Right kidney (tissue), 1 donor: ENCODE measurements at regions not wholly inside any gene's neighbourhood (a gene's known extent, or its start where the extent isn't known, plus 50 kb on each side); places are given as distances from the start of the nearest gene placed in this dataset.

Experiments
- DNase-seq: peaks from one replicate; pipeline ENCODE4 v3.0.0-alpha.2; 2016

DNA sequence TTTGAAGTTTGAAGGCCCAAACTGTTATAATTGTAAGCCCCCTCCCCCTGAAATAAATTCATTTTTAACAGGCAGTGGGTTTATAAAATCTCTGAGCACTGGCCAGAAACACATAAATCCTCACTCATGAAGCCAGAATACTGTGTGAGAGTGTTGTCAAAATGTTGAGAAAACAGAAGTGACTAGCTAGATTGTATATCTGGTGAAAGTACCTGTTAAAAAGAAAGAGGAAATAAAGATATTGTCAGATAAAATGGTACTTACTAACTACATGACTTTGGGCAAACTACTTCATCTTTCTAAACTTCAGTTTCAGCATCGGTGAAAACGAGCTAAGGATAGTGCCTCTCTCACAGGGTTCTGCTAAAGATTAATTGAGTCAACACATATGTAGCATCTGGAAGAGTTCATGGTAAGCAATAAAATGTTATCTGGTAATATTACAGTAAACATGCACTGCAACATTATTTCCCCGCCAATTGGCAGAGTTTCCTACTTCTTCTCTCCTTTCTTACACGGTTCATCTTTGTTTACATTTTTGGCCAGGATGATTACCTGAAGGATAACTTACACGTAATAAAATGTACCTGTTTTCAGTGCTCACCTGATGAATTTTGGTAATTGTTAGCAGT is 202.5 kb upstream of the CHRM2 start:
- DNase-seq, result no peak

- DNase-seq, result no peak
These were observed 203.9 kb upstream of the CHRM2 start for GRCh38 chr7:136664537-136664936.

DNA sequence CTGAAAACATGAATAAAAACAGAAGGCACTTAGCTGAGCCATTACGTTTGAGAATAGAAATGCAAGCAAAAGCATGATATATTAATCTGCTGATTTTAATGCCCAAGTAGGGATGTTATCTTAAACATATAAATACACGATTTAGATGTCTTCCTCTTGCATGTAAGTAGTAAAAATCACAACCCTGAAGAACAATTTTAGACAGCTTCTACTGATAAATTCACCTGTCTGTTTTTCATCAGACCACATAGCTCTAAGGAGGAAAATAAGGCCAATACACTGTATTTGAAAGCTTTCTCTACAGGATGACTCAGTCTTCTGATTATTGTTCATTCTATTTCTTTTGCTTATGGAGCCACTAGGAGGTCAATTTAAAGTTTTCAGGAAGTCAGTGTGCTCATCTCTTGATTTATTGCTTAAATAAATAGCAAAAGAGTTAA is 210.9 kb upstream of the CHRM2 start:
- no peak for DNase-seq

GRCh38 chr7:136656516-136656915 is 211.9 kb upstream of the CHRM2 start:
- no peak for DNase-seq

- DNase-seq, result no peak
These were observed 213.0 kb upstream of the CHRM2 start for GRCh38 chr7:136655414-136655813.

DNA sequence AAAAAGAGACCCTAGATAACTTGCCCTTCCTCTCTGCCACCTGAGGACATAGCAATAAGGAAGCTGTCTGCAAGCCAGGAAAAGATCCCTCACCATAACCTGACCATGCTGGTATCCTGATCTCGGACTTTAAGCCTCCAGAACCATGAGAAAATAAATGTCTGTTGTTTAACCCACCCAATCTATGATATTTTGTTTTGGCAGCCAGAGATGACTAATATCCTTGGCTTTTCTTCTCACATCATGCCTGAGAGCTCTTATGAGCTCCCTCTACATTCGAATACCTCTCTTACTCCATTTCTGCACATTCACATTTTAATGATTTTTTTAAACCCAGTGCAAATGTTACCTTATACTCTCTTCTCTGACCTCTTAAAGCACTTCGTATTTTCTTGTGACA is 214.0 kb upstream of the CHRM2 start:
- no peak for DNase-seq

DNA sequence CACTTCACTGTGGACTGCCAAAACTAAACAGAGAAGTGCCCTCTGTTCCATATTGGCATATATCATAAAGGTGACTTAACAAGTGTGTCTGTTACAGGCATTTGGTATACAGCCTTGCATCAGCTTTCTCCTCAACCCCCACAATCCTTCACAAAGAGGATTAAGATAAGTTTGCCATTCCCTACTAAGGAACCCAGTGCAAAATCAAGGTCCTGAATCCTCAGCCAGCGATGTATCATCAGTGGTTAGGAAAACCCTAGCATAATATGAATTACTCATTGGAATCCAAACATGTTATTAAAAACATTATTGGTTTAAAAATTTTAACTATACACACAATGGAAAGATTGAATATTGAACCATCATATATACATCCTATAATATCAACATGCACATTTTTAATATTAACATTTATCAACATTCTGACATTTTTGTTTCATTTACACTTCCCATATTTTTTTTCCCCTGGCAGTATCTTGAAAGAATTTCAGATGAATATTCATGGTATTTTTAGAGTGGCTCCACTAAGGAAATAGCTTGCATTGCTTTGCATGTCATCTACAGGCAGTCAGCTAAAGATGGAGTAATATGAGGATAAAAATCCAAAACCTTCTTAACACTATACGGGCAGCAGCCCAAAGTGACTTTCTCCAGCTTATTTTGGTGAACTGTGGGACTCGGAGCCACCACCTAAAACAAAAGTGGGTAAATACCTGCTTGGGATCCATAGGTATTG is 215.6 kb upstream of the CHRM2 start:
- DNase-seq, result no peak

DNA sequence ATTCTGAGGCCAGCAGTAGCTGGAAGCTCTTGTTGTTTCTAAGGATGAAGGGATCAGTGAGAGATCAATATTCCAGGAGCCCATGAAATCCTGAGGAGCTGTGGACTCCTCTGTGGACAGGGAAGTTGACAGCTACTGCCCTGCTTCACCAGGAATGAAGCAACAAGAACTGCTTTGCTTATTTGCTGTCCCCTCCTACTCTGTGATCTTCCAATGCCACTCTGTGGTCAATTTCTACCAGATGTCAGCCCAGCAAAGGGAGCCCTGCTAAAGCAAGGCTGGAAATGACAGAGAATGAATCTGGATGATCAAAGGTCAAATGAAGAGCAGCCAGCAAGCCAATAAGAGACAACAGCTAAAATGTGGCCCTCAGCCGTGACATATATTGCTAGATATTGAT is 227.5 kb upstream of the CHRM2 start:
- DNase-seq, result no peak

GRCh38 chr7:136637813-136638212 is 230.6 kb upstream of the CHRM2 start:
- DNase-seq, result no peak

GRCh38 chr7:136635751-136636150 is 232.7 kb upstream of the CHRM2 start:
- DNase-seq, result no peak

GRCh38 chr7:136618818-136619217 is 249.6 kb upstream of the CHRM2 start:
- DNase-seq, result no peak

- no peak for DNase-seq
These were observed 251.3 kb upstream of the CHRM2 start for GRCh38 chr7:136617176-136617575.

GRCh38 chr7:136605532-136606329 is 262.7 kb upstream of the CHRM2 start:
- no peak for DNase-seq

DNA sequence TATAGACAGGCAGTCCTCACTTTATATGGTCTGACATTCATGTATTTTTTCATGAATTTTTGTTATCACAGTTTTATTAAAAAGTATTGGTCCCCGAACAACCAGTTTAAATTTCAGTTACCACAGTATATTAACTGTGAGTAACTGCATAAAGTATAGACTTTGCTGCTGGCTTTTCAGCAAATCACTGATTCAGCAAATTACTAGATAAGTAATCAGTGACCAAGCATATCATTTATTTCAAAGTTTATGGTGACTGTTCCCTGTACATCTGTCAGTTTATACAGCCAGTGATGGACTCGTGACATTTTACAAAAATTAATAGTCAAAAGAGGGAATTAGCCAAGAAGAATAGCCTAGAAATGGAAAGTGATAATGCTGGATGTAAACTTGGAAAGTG is 266.7 kb upstream of the CHRM2 start:
- DNase-seq, result no peak

- no peak for DNase-seq
These were observed 268.0 kb upstream of the CHRM2 start for GRCh38 chr7:136600475-136600874.

DNA sequence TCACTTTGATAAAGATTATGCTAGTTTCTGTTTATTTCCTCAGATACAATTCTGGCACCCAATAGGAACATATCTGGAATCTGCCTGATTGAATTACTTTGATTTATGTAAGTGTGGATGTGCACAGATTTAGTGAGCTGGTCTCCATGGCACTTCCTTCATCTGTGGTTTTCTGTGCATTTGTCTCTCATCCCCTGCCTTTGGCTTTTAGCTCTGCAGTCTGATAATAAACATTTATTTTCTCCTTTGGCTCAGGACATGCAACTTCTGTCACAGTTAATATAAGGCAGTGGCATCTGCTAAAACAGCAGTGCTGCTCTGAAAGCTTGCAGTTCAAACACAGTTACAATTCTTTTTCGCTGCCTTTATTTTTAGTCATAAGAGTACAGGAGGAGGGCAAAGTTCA is 273.7 kb upstream of the CHRM2 start:
- DNase-seq, result no peak

DNA sequence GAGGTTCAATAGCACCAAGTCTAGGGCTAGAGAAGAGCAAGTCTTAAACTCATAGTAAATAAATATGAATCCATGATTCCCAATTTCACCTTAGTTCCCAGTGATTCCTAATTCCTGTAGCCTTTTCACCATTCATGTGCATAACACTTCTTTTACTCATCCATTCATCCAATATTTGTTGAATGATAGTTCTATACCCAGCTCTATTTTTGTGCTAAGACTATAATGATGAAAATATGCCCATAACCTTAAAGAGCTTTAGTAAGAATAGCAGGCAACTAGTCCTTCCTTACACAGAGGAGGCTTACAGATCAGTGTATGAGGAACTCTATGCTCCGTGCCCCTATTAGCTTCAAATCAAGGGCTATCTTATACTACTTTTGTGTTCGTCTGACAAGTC is 280.2 kb upstream of the CHRM2 start:
- no peak for DNase-seq

DNA sequence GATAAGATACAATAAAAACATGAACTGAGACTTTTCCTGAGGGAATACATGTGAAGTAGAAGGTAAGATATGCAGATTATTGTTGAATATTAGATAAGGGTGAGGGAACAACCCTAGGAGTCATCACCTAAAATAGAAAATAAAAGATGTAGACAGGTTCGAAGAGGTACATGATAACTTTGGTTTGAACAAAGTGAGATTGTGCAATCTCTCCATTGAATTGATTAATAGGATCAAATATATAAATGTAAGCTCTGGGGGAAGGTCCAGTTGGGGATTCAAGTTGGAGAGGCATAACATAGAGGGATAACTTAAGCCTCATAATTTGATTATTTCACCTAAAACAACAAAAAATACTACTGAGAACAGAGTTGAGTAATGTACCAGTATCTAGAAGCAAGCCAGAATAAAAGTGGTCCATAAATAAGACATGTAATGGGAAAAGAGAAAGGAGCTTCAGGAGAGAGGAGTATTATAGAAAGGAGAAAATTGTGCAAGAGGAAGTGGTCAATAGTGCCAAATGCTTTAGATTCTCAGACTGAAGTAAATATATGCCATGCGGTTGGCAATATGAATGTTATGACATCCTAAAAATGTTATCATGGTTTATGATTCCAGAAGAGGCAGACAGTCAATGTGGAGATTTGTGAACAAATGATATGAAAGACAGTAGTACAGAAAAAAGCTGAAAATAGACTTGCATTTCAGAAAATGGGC is 282.3 kb upstream of the CHRM2 start:
- no peak for DNase-seq

DNA sequence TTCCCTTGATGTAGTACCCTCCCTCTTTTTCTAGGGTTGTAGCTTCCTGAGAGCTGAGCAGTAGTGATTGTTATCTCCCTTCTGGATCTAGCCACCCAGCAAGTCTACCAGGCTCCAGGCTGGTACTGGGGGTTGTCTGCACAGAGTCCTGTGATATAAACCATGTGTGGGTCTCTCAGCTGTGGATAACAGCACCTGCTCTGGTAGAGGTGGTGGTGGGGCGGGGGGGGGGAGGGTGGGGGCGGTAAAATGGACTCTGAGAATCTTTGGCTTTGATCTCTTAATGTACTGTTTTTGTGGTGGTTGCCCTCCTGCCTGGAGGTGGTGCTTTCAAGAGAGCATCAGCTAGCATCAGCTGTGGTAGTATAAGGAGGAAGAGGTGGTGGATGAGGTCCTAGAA is 302.0 kb upstream of the CHRM2 start:
- no peak for DNase-seq

DNA sequence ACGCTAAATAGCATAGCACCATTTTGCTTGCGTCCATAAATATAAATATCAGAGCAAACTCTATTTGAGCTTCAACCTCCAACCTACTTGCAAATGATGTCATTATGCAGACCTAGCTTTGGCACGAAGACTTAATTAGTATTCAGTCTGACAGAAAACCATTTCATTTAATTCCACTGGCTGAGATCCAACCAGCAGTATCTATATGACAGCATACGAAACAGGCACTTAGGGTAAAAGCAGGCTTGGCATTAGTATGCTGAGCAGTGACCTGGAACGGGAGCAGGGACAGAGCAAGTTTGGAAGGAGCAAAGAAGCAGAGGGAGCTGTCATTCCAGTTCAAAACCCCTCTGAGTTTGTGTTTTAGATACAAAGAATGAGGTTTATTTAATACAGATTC is 312.5 kb upstream of the CHRM2 start:
- no peak for DNase-seq

GRCh38 chr7:136551618-136552017 is 316.8 kb upstream of the CHRM2 start:
- DNase-seq, result no peak

DNA sequence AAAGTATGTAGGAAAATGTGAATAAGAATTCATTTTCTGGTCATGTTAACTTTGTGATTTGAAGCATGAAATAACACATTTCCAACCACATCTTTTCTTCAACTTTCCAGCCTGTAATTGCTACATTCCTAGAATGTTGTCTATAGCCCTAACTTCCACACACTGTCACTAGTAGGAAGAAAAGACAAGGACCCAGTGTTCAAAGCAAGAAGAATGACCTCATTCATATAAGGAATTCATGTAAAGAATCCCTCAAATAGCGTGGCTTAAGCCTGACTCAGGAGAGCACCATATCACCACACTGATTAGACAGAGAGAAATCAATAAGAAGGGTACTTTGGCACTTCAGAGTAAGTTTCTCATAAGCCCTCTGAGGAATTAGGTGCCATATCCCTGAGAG is 318.7 kb upstream of the CHRM2 start:
- DNase-seq, result no peak

DNA sequence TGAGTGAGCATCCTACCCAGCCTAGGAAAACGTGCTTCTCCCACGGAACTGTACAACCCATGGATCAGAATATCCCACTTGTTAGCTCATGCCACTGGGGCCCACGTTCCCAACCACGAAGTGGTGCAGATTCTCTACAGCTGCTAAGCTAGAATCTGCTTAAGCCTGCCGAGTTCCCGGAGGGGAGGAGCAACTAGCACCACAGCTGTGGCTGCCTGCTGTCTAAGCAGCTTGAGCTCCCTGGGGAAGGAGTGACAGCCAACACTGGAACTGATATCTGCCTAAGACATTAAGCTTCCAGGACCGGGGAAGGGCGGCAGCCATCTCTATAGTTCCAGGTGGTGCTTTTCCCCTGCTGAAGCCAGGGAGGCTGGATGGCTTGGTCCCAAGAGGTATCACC is 334.7 kb upstream of the CHRM2 start:
- no peak for DNase-seq
